Skeletal muscle satellite cell (primary cell): ENCODE measurements at regions not wholly inside any gene's neighbourhood (a gene's known extent, or its start where the extent isn't known, plus 50 kb on each side); places are given as distances from the start of the nearest gene placed in this dataset.

ENCODE experiments used
- H3K27me3 ChIP-seq: 2 replicates; pipeline ENCODE4 v1.7.0; 2013; ENCODE audit warnings: low read length; ENCODE audit not compliant: control insufficient read depth, insufficient read depth
- H3K36me3 ChIP-seq: 2 replicates; pipeline ENCODE4 v1.7.0; 2013; ENCODE audit warnings: mild to moderate bottlenecking, control low read depth, low read length; ENCODE audit not compliant: insufficient read depth
- H3K4me1 ChIP-seq: 2 replicates; pipeline ENCODE4 v1.7.0; 2013; ENCODE audit warnings: low read length; ENCODE audit not compliant: control insufficient read depth, insufficient read depth
- H3K4me2 ChIP-seq: 2 replicates; pipeline ENCODE4 v1.7.0; 2013; ENCODE audit warnings: mild to moderate bottlenecking, low read length
- H3K4me3 ChIP-seq: 2 replicates; pipeline ENCODE4 v1.7.0; 2013; ENCODE audit warnings: low read length
- H3K9ac ChIP-seq: 2 replicates; pipeline ENCODE4 v1.7.0; 2013; ENCODE audit warnings: mild to moderate bottlenecking, low read depth, low read length, moderate library complexity
- H3K9me3 ChIP-seq: replicated peaks from 2 replicates; pipeline ENCODE4 v1.7.0; 2013; ENCODE audit warnings: mild to moderate bottlenecking, control low read depth, low read length

GRCh38 chr1:182144646-182145030 is 83.1 kb upstream of the ZNF648 start:
- H3K4me2 ChIP-seq: peak overlapping the region; percentile 16
- no peak overlapping the region for H3K4me3 ChIP-seq
- H3K9ac ChIP-seq: peak overlapping the region; percentile 53
- H3K27me3 ChIP-seq: peaks cover 8% of the 10 kb centered on the region
- no peaks in the 10 kb centered on the region for H3K9me3 ChIP-seq
- no peaks in the 10 kb centered on the region for H3K36me3 ChIP-seq
- peaks cover 23% of the 10 kb centered on the region for H3K4me1 ChIP-seq

- Histone ChIP-seq H3K9ac (peak overlapping the region; percentile 53), H3K4me1 (peaks cover 17% of the 10 kb centered on the region)
Measured at GRCh38 chr1:182143825-182144645, 82.5 kb upstream of the ZNF648 start.

DNA sequence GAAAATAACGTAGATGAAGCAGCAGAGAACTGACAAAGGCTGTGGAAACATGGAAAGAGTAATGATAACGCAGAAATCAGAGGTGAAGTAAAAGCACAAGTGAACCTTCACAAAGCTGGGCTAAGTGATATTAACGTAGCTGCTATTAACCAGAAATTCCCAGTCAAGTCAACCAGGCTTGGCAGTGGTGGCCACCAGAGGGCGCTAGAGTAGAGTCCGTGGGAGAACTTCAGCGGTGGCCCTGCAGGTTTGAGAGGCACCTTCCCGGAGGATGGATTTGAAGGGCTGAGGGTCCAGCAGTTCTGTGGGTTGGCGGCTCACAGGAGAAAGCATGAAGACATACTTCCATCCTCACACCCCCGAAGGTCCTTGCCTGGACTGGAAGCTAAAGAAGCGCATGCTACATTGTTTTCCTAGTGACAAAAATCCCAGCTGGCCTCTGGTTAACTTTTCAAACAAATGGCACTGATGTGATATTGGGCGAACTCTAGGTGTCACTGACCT is 81.7 kb upstream of the ZNF648 start:
- H3K27me3 ChIP-seq: peaks cover 8% of the 10 kb centered on the region
- no peak overlapping the region for H3K4me3 ChIP-seq
- no peaks in the 10 kb centered on the region for H3K9me3 ChIP-seq
- H3K4me2 ChIP-seq: no peak overlapping the region
- peak overlapping the region; percentile 53 for H3K9ac ChIP-seq
- peaks cover 17% of the 10 kb centered on the region for H3K4me1 ChIP-seq
- H3K36me3 ChIP-seq: no peaks in the 10 kb centered on the region

More at GRCh38 chr1:182143825-182144645, 82.5 kb upstream of the ZNF648 start:
- Histone ChIP-seq H3K9me3 (no peaks in the 10 kb centered on the region), H3K27me3 (peaks cover 8% of the 10 kb centered on the region), H3K4me3 (no peak overlapping the region), H3K36me3 (no peaks in the 10 kb centered on the region), H3K4me2 (peak overlapping the region; percentile 16)

DNA sequence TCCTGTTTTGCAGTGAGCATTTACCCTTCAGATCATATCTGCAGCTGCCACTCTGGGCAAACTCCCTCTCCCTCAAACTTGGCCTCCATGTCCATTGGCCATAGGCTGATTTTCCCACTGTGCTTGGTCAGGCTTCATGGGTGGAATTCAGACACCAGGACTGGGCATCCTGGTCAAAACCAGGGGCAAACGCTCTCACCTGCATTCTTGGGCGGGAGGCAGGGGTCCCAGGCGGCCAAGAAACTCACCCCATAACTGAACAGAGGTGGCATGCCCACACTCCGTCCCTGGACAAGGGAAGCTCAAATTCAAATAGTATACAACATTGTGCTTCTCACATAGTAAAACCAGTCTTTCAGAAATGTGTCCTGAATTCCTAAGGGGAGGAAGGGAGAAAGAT is 81.1 kb upstream of the ZNF648 start:
- Histone ChIP-seq H3K27me3 (peaks cover 12% of the 10 kb centered on the region), H3K4me1 (peaks cover 17% of the 10 kb centered on the region), H3K9ac (no peak overlapping the region), H3K4me2 (no peak overlapping the region), H3K4me3 (no peak overlapping the region), H3K9me3 (no peaks in the 10 kb centered on the region), H3K36me3 (no peaks in the 10 kb centered on the region)

DNA sequence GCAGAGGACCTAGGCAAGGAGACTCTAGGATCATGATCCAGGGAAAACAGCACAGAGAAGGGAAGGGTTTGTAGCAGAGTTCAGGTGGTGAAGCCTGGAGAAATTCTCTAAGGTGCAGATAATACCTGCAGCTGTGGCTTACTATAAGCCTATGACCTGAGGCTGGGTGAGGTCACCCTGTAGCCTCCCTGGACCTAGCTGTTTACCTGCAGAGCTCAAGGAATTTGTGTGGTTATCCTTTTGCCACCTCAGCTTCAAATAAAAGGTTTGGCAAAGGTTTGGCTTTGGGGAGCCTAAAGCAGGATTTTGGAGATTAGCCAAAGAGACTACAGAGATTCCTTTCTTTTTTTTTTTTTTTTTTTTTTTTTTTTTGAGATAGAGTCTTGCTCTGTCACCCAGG is 79.5 kb upstream of the ZNF648 start:
- Histone ChIP-seq H3K9me3 (no peaks in the 10 kb centered on the region), H3K27me3 (peaks cover 14% of the 10 kb centered on the region), H3K4me3 (no peak overlapping the region), H3K4me1 (peaks cover 17% of the 10 kb centered on the region), H3K4me2 (no peak overlapping the region), H3K36me3 (no peaks in the 10 kb centered on the region), H3K9ac (no peak overlapping the region)

DNA sequence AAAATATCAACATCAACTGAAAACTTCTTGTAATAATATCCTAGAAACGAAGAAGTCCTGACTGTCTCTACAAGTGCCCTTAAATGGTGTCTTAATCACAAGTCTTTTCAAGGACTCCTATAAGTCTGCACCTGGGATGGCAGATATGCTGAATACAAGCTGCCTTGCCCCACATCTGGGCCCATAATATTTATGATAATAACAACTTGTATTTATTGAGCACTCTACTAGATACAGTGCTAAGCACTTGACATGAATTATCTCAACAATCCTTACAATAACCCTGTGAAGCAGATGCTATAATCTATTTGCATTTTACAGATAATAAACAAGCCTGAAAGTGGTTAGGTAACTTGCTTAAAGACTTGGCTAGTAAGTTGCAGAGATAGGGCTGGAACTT is 78.0 kb upstream of the ZNF648 start:
- no peaks in the 10 kb centered on the region for H3K9me3 ChIP-seq
- H3K4me2 ChIP-seq: no peak overlapping the region
- H3K4me3 ChIP-seq: no peak overlapping the region
- H3K36me3 ChIP-seq: no peaks in the 10 kb centered on the region
- peaks cover 14% of the 10 kb centered on the region for H3K27me3 ChIP-seq
- peaks cover 13% of the 10 kb centered on the region for H3K4me1 ChIP-seq
- H3K9ac ChIP-seq: no peak overlapping the region

DNA sequence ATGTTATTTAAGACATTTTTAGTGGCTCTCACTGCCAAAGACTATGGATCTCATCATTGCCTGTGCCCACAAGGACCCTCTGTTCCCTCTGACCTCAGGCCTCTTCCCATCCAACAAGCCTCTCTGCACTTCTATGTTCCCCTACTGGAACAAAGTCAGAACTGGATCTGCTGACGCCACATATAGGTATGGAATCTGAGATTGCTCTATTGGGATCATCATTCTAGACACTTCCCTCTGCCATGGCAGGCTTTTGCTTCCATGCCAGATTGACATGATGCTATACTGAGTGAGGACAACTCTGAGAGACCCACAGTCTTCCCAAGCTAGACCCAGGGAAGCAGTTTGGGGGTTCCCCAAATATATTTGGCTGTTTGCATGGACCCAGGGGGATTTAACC is 76.0 kb upstream of the ZNF648 start:
- H3K9me3 ChIP-seq: no peaks in the 10 kb centered on the region

GRCh38 chr1:182135946-182136345 is 74.4 kb upstream of the ZNF648 start:
- no peaks in the 10 kb centered on the region for H3K36me3 ChIP-seq
- no peak overlapping the region for H3K4me3 ChIP-seq
- no peak overlapping the region for H3K4me2 ChIP-seq
- no peaks in the 10 kb centered on the region for H3K4me1 ChIP-seq
- H3K9me3 ChIP-seq: no peaks in the 10 kb centered on the region
- H3K9ac ChIP-seq: no peak overlapping the region
- peaks cover 12% of the 10 kb centered on the region for H3K27me3 ChIP-seq

More for the DNA sequence above, 76.0 kb upstream of the ZNF648 start:
- H3K4me2 ChIP-seq: no peak overlapping the region
- peaks cover 14% of the 10 kb centered on the region for H3K27me3 ChIP-seq
- H3K36me3 ChIP-seq: no peaks in the 10 kb centered on the region
- no peaks in the 10 kb centered on the region for H3K4me1 ChIP-seq
- H3K9ac ChIP-seq: no peak overlapping the region
- H3K4me3 ChIP-seq: no peak overlapping the region

GRCh38 chr1:182134257-182134656 is 72.7 kb upstream of the ZNF648 start:
- H3K27me3 ChIP-seq: peaks cover 12% of the 10 kb centered on the region
- no peaks in the 10 kb centered on the region for H3K4me1 ChIP-seq
- H3K9me3 ChIP-seq: no peaks in the 10 kb centered on the region
- no peak overlapping the region for H3K9ac ChIP-seq
- H3K4me2 ChIP-seq: no peak overlapping the region
- no peak overlapping the region for H3K4me3 ChIP-seq
- no peaks in the 10 kb centered on the region for H3K36me3 ChIP-seq

DNA sequence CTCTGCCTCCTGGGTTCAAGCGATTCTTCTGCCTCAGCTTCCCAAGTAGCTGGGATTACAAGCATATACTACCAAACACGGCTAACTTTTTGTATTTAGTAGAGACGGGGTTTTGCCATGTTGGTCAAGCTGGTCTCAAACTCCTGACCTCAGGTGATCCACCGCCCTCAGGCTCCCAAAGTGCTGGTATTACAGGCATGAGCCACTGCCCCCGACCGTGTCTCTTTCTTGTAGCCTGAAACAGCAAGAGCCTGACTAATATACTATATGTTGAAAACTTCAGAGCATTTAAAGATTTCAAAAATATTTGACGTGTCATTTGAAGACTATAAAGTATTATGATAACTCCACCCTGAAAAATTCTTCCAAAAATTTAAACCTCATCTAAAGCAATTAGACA is 71.7 kb upstream of the ZNF648 start:
- Histone ChIP-seq H3K4me2 (no peak overlapping the region), H3K4me1 (no peaks in the 10 kb centered on the region), H3K4me3 (no peak overlapping the region), H3K36me3 (no peaks in the 10 kb centered on the region), H3K27me3 (peaks cover 12% of the 10 kb centered on the region), H3K9me3 (no peaks in the 10 kb centered on the region), H3K9ac (no peak overlapping the region)

DNA sequence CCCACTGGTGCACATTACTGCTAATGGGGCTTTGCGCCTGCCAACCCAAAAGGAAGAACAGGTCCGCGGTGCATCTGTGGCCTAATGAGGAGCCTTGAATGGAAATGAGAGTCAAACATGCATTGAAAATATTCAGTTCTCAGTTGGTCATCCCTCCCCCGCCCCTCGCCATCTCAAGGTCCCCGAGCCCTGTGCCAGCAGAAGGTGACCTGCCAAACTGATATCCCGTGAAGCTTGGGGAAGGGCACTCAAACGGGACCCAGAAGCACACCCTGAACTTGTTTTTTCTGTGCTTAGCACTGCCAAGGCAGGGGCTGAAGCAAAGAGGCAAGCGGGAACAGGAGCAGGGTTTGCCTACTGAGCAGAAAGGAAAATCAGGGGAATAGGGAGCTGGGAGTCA is 67.9 kb upstream of the ZNF648 start:
- Histone ChIP-seq H3K4me1 (no peaks in the 10 kb centered on the region), H3K4me2 (no peak overlapping the region), H3K36me3 (no peaks in the 10 kb centered on the region), H3K9me3 (no peaks in the 10 kb centered on the region), H3K4me3 (no peak overlapping the region), H3K9ac (no peak overlapping the region), H3K27me3 (peaks cover 24% of the 10 kb centered on the region)

DNA sequence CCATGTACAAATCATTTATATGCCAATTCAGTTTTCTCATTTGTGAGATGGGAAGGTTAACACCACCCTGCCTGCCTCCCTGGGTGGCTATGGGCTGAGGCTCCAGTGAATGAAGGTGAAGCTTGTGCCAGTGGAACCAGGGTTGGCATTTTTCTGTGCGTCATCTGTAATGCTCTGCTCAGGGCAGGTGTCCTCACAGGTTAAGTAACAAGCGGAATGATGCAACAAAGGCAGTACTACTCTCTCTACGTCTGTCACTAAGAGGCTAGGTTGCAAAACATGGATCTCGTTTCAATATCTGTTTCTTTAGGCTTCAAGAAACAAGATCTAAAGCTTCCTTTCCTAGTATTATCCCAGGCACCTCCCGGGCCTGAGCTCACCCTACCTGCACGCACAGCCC is 67.0 kb upstream of the ZNF648 start:
- Histone ChIP-seq H3K4me3 (no peak overlapping the region), H3K36me3 (no peaks in the 10 kb centered on the region), H3K9me3 (no peaks in the 10 kb centered on the region), H3K4me1 (no peaks in the 10 kb centered on the region), H3K27me3 (peaks cover 24% of the 10 kb centered on the region), H3K9ac (no peak overlapping the region), H3K4me2 (no peak overlapping the region)
